SK-N-MC (cell line): ENCODE measurements at regions not wholly inside any gene's neighbourhood (a gene's known extent, or its start where the extent isn't known, plus 50 kb on each side); places are given as distances from the start of the nearest gene placed in this dataset.

Experiments used
- DNase-seq: peaks from one replicate; pipeline ENCODE4 v3.0.0-alpha.2; 2011; ENCODE audit warnings: low read depth, low spot score
- H3K27ac ChIP-seq: fragments of 200-600 bp; sonication (generic); 2 replicates; pipeline ENCODE4 v1.5.1; 2016; ENCODE audit warnings: mixed run types
- H3K36me3 ChIP-seq: fragments of 200-600 bp; sonication (generic); 2 replicates; pipeline ENCODE4 v1.6.1; 2017; ENCODE audit warnings: antibody characterized with exemption, low read length, mixed read lengths; ENCODE audit not compliant: insufficient read depth
- H3K4me3 ChIP-seq: fragments of 200-600 bp; sonication (generic); 2 replicates; pipeline ENCODE4 v1.5.1; 2016
- H3K9ac ChIP-seq: fragments of 200-600 bp; sonication (generic); 2 replicates; pipeline ENCODE4 v1.8.0; 2017; ENCODE audit warnings: mixed run types, mixed read lengths; ENCODE audit not compliant: insufficient read length
- H3K9me3 ChIP-seq: fragments of 200-600 bp; sonication (generic); 2 replicates; pipeline ENCODE4 v1.6.1; 2017; ENCODE audit warnings: low read depth, mild to moderate bottlenecking, antibody characterized with exemption, low read length, moderate library complexity, mixed read lengths
- EZH2 ChIP-seq: fragments of 200-600 bp; sonication (generic); IDR thresholded peaks from one replicate; pipeline ENCODE4 v1.6.1; 2017; ENCODE audit warnings: antibody characterized with exemption
- FOXP2 ChIP-seq: optimal IDR thresholded peaks from 2 replicates; pipeline ENCODE3; 2011; ENCODE audit warnings: mild to moderate bottlenecking, moderate library complexity; ENCODE audit not compliant: insufficient read depth; ENCODE audit errors: extremely low read length, control extremely low read depth
- POLR2AphosphoS5 ChIP-seq: IDR thresholded peaks from 2 replicates; pipeline ENCODE4 v1.6.1; 2012; ENCODE audit warnings: mild to moderate bottlenecking, low read depth, low read length, borderline replicate concordance

- Histone ChIP-seq H3K36me3 (no peaks in the 10 kb centered on the region), H3K9me3 (no peaks in the 10 kb centered on the region), H3K4me3 (no peak overlapping the region), H3K27ac (no peak overlapping the region), H3K9ac (no peak overlapping the region)
- TF ChIP-seq EZH2: no peak
- no peak for TF ChIP-seq FOXP2
- TF ChIP-seq POLR2AphosphoS5: no peak
- no peak for DNase-seq
Measured at GRCh38 chr17:77879896-77880280, 78.6 kb upstream of the TNRC6C start.

- TF ChIP-seq FOXP2 (no peak), EZH2 (no peak), POLR2AphosphoS5 (no peak)
- no peak overlapping the region for H3K27ac ChIP-seq
- no peak overlapping the region for H3K9ac ChIP-seq
- no peak for DNase-seq
- H3K4me3 ChIP-seq: no peak overlapping the region
- no peaks in the 10 kb centered on the region for H3K9me3 ChIP-seq
- H3K36me3 ChIP-seq: no peaks in the 10 kb centered on the region
Measured at GRCh38 chr17:77880711-77881450, 77.6 kb upstream of the TNRC6C start.

GRCh38 chr17:77881545-77881944 is 77.0 kb upstream of the TNRC6C start:
- no peaks in the 10 kb centered on the region for H3K9me3 ChIP-seq
- H3K9ac ChIP-seq: no peak overlapping the region
- DNase-seq: no peak
- TF ChIP-seq FOXP2 (no peak), EZH2 (no peak), POLR2AphosphoS5 (no peak)
- no peak overlapping the region for H3K27ac ChIP-seq
- H3K36me3 ChIP-seq: no peaks in the 10 kb centered on the region
- no peak overlapping the region for H3K4me3 ChIP-seq

GRCh38 chr17:77882040-77882439 is 76.5 kb upstream of the TNRC6C start:
- no peak overlapping the region for H3K4me3 ChIP-seq

GRCh38 chr17:77882481-77883212 is 75.9 kb upstream of the TNRC6C start:
- no peak overlapping the region for H3K27ac ChIP-seq
- H3K9ac ChIP-seq: no peak overlapping the region
- H3K36me3 ChIP-seq: no peaks in the 10 kb centered on the region
- TF ChIP-seq FOXP2: no peak
- no peak for TF ChIP-seq EZH2
- no peak for TF ChIP-seq POLR2AphosphoS5
- H3K9me3 ChIP-seq: no peaks in the 10 kb centered on the region
- no peak overlapping the region for H3K4me3 ChIP-seq
- DNase-seq: no peak

More at GRCh38 chr17:77882040-77882439, 76.5 kb upstream of the TNRC6C start:
- no peak overlapping the region for H3K27ac ChIP-seq
- H3K36me3 ChIP-seq: no peaks in the 10 kb centered on the region
- no peaks in the 10 kb centered on the region for H3K9me3 ChIP-seq
- no peak overlapping the region for H3K9ac ChIP-seq
- no peak for TF ChIP-seq FOXP2
- no peak for TF ChIP-seq EZH2
- TF ChIP-seq POLR2AphosphoS5: no peak
- DNase-seq: no peak

GRCh38 chr17:77883213-77883650 is 75.3 kb upstream of the TNRC6C start:
- H3K9me3 ChIP-seq: no peaks in the 10 kb centered on the region
- no peak overlapping the region for H3K4me3 ChIP-seq
- H3K36me3 ChIP-seq: no peaks in the 10 kb centered on the region
- DNase-seq: no peak
- no peak overlapping the region for H3K27ac ChIP-seq
- no peak overlapping the region for H3K9ac ChIP-seq
- no peak for TF ChIP-seq EZH2
- TF ChIP-seq FOXP2: no peak
- no peak for TF ChIP-seq POLR2AphosphoS5

- no peak for DNase-seq
- Histone ChIP-seq H3K27ac (no peak overlapping the region), H3K9me3 (no peaks in the 10 kb centered on the region), H3K36me3 (no peaks in the 10 kb centered on the region), H3K4me3 (no peak overlapping the region), H3K9ac (no peak overlapping the region)
- no peak for TF ChIP-seq POLR2AphosphoS5
- no peak for TF ChIP-seq EZH2
- no peak for TF ChIP-seq FOXP2
Measured at GRCh38 chr17:77884019-77884418, 74.5 kb upstream of the TNRC6C start.

- no peak for DNase-seq
- Histone ChIP-seq H3K9me3 (no peaks in the 10 kb centered on the region), H3K27ac (no peak overlapping the region), H3K9ac (no peak overlapping the region), H3K4me3 (no peak overlapping the region), H3K36me3 (no peaks in the 10 kb centered on the region)
- TF ChIP-seq FOXP2 (no peak), EZH2 (no peak), POLR2AphosphoS5 (no peak)
Measured at GRCh38 chr17:77884967-77885641, 73.4 kb upstream of the TNRC6C start.
